HG03439 (cell line): ENCODE measurements at regions not wholly inside any gene's neighbourhood (a gene's known extent, or its start where the extent isn't known, plus 50 kb on each side); places are given as distances from the start of the nearest gene placed in this dataset.

Source experiments
- ATAC-seq: cut with Tn5 transposase; IDR thresholded peaks from one replicate; pipeline ENCODE4 v1.9.1; 2021; ENCODE audit warnings: mild to moderate bottlenecking, moderate library complexity; ENCODE audit not compliant: unreplicated experiment

GRCh38 chr15:31273258-31273941, 53.2 kb upstream of the KLF13 start:
- ATAC-seq, result no peak

- no peak for ATAC-seq
These were observed 51.9 kb upstream of the KLF13 start for GRCh38 chr15:31274496-31275330.

GRCh38 chr15:31275331-31276262, 51.0 kb upstream of the KLF13 start:
- ATAC-seq, result no peak

GRCh38 chr15:31276596-31277298, 49.9 kb upstream of the KLF13 start:
- ATAC-seq, result no peak
